ENCODE measurements at regions not wholly inside any gene's neighbourhood (a gene's known extent, or its start where the extent isn't known, plus 50 kb on each side); places are given as distances from the start of the nearest gene placed in this dataset.
"Not testable (repeated sequence)": the region's sequence is repeated elsewhere in the genome, so short reads cannot be mapped to it uniquely, and the experiment has no call there.

DNA sequence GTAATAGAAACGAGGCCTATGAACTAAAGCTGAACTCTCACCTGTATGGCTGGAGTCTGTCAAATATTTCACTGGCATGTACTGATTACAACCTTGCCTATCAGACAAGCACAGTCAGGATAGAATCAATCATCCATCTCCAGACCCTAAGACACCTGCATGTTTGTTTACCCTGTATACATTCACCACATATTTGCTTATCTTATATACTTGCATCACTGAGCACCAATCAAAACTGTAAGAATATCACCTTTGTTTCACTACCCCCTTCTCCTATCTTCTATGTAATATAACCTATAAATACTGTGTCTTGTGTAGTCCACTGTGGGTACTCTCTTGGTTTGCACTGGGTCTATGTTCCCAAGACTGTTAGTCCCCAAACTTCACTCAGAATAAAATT lies 1085.7 kb downstream of the TAF11L14 start:
- Mint-ChIP-seq H3K4me3 (ENCODE audit: low read depth) (no peak overlapping the region), H3K27me3 (ENCODE audit: low read depth) (no peaks in the 10 kb centered on the region), H3K9me3 (no peaks in the 10 kb centered on the region), H3K27ac (no peak overlapping the region), H3K36me3 (ENCODE audit: low read depth) (no peaks in the 10 kb centered on the region), H3K4me1 (ENCODE audit: low read depth) (peaks cover 5% of the 10 kb centered on the region)
- no peak for DNase-seq (ENCODE audit: low spot score)
- intact Hi-C loops (cut with micrococcal nuclease) = no loop called here

DNA sequence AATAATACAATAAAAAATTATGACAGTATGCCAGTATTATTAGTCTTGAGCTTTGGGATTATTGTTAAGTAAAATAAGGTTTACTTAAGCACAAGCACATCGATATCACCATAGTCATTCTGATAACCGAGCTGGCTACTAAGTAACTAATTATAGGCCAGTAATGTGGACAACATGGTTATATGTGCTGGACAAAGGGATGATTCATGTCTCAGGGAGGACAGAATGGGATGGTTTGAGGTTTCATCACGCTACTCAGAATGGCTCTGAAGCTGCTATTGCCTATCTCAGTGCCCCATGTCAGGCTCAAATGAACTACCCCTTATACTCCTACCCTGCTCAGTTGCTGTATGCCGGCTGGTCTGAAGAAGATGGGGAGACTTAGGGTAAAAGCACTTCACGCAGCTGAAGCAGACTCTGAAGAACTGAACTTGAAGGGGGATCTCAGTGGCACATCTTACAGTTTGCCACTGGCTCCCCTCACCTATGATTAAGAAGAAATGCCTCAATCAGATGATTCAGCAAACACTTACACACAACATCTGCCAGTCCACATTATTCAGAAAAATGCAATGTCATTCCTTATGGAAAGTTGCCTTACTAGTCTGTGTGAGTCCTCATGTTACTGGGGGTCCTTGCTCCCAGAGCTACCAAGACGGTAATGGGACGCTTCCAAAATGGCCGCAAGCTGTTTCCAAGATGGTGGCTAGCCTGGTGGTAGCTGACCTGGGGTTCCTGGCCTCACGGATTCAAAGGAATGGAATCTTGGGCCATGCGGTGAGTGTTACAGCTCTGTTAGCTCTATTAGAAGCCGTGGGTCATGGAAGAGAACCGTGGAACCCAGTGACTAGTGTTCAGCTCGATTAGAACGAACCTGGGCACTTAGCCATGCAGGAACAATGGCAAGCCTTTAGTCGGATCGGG lies 1098.6 kb downstream of the TAF11L14 start:
- H3K36me3 Mint-ChIP-seq (ENCODE audit: low read depth) = peaks cover 35% of the 10 kb centered on the region
- intact Hi-C loops (cut with micrococcal nuclease) = no loop called here
- H3K4me1 Mint-ChIP-seq (ENCODE audit: low read depth) = peaks cover 8% of the 10 kb centered on the region
- no peak overlapping the region for H3K27ac Mint-ChIP-seq
- DNase-seq (ENCODE audit: low spot score) = no peak
- H3K9me3 Mint-ChIP-seq = no peaks in the 10 kb centered on the region
- no peak overlapping the region for H3K4me3 Mint-ChIP-seq (ENCODE audit: low read depth)
- no peaks in the 10 kb centered on the region for H3K27me3 Mint-ChIP-seq (ENCODE audit: low read depth)

DNA sequence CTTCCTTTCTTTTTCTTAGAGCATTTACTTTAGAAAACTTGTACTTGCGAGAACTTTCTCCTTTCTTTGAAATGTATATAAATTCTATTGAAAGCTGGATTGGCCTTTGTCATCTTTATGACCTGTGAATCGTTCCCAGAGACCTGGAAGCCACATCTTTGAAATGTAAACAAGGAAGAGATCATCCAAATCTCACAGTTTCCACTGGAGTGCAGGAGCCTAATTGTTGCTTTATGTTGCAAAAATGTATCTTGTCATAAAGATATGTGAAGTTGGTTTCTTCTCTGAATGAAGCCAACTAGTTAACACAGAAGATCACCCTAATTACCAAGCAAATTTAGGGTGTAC lies 1101.8 kb downstream of the TAF11L14 start:
- Mint-ChIP-seq H3K36me3 (ENCODE audit: low read depth) (peaks cover 45% of the 10 kb centered on the region), H3K9me3 (no peaks in the 10 kb centered on the region), H3K4me3 (ENCODE audit: low read depth) (no peak overlapping the region), H3K4me1 (ENCODE audit: low read depth) (peaks cover 20% of the 10 kb centered on the region), H3K27ac (no peak overlapping the region), H3K27me3 (ENCODE audit: low read depth) (no peaks in the 10 kb centered on the region)
- no peak for DNase-seq (ENCODE audit: low spot score)
- intact Hi-C loops (cut with micrococcal nuclease) = no loop called here

DNA sequence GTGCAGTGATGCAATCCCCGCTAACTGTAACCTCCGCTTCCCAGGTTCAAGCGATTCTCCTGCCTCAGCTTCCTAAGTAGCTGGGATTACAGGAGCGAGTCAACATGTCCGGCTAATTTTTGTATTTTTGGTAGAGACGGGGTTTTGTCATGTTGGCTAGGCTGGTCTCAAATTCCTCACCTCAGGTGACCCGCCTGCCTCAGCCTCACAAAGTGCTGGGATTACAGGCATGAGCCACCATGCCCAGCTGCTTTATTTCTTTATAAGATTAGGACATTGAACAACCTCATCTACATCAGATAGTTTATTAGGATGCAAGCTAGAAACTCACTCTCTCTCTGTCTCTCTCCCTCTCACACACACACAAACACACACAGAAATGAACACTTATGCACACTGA lies 1102.5 kb downstream of the TAF11L14 start:
- intact Hi-C loops (cut with micrococcal nuclease); DNase-seq (ENCODE audit: low spot score); H3K27me3 Mint-ChIP-seq (ENCODE audit: low read depth); H3K9me3 Mint-ChIP-seq; H3K27ac Mint-ChIP-seq; H3K4me3 Mint-ChIP-seq (ENCODE audit: low read depth): not testable (repeated sequence)
- Mint-ChIP-seq H3K36me3 (ENCODE audit: low read depth) (peaks cover 46% of the 10 kb centered on the region), H3K4me1 (ENCODE audit: low read depth) (peaks cover 24% of the 10 kb centered on the region)

DNA sequence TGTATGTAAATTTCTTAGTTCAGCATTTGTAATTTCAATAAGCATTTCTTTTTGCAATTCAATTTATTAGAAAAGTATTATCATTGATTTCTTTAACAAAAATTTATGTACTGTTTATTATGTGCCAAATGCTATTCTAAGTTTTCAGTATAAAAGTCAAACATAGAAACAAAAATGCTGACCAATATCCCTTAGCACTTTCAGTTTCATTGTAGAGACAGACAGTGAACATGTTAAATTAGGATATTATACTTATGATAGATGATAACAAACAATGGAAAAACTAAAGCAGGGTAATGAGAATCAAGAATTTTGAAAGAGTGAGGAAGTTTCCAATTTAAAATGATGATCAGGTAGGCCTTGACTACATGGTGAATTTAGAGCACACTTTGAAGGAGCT lies 1106.0 kb downstream of the TAF11L14 start:
- intact Hi-C loops (cut with micrococcal nuclease) = no loop called here
- H3K27me3 Mint-ChIP-seq (ENCODE audit: low read depth) = no peaks in the 10 kb centered on the region
- no peaks in the 10 kb centered on the region for H3K9me3 Mint-ChIP-seq
- DNase-seq (ENCODE audit: low spot score) = no peak
- no peak overlapping the region for H3K27ac Mint-ChIP-seq
- peaks cover 47% of the 10 kb centered on the region for H3K4me1 Mint-ChIP-seq (ENCODE audit: low read depth)
- no peak overlapping the region for H3K4me3 Mint-ChIP-seq (ENCODE audit: low read depth)
- H3K36me3 Mint-ChIP-seq (ENCODE audit: low read depth) = peaks cover 42% of the 10 kb centered on the region

DNA sequence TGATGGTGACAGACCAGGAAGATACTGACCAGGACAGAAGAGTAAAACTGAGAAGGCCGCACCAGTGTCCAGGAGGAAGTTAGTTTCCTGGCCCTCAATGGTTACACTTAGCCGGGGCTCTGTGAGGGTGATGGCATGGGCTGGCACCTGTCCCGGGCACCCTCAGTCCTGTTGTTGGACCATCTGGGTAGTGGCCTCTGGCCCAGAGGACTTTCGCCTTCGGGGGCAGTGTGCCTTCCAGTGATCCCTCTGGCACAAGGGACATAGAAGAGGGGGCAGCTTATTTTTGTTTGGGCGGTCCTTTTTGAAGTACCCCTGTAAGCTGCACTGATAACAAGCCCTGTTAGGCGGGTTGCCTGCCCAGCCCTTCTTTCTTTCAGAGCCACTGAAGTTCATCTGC lies 1108.6 kb downstream of the TAF11L14 start:
- H3K4me3 Mint-ChIP-seq (ENCODE audit: low read depth) = no peak overlapping the region
- H3K27ac Mint-ChIP-seq = no peak overlapping the region
- no peak for DNase-seq (ENCODE audit: low spot score)
- H3K27me3 Mint-ChIP-seq (ENCODE audit: low read depth) = no peaks in the 10 kb centered on the region
- peaks cover 52% of the 10 kb centered on the region for H3K4me1 Mint-ChIP-seq (ENCODE audit: low read depth)
- intact Hi-C loops (cut with micrococcal nuclease) = no loop called here
- H3K36me3 Mint-ChIP-seq (ENCODE audit: low read depth) = peaks cover 34% of the 10 kb centered on the region
- no peaks in the 10 kb centered on the region for H3K9me3 Mint-ChIP-seq

DNA sequence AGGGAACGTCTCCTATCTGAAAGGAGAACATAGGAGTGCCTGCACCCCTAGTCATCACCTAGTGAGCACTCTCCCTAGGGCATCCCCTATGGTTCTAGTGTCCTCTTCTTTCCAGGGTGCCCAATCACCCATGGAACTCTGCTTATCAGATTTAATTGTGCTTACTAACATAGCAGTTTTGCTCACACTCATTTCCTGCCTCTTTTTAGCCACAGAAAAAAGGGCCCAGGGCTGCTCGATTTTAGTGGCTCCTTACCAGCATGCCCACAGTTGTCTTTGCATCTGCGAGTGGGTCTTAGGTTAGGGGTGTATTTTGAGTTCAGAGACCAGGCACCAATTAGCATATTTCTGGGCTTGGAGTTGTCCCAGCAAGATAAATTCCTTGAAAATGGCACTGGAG lies 1110.2 kb downstream of the TAF11L14 start:
- Mint-ChIP-seq H3K36me3 (ENCODE audit: low read depth) (peaks cover 27% of the 10 kb centered on the region), H3K27me3 (ENCODE audit: low read depth) (no peaks in the 10 kb centered on the region), H3K9me3 (no peaks in the 10 kb centered on the region), H3K27ac (peak overlapping the region; percentile 95), H3K4me1 (ENCODE audit: low read depth) (peaks cover 51% of the 10 kb centered on the region), H3K4me3 (ENCODE audit: low read depth) (peak overlapping the region; percentile 89)
- intact Hi-C loops (cut with micrococcal nuclease) = loop anchor here (1.0 to 2.0 kb wide), 2 partner anchors 8 to 16 kb away; no protein-coding TSS in a partner anchor
- no peak for DNase-seq (ENCODE audit: low spot score)

DNA sequence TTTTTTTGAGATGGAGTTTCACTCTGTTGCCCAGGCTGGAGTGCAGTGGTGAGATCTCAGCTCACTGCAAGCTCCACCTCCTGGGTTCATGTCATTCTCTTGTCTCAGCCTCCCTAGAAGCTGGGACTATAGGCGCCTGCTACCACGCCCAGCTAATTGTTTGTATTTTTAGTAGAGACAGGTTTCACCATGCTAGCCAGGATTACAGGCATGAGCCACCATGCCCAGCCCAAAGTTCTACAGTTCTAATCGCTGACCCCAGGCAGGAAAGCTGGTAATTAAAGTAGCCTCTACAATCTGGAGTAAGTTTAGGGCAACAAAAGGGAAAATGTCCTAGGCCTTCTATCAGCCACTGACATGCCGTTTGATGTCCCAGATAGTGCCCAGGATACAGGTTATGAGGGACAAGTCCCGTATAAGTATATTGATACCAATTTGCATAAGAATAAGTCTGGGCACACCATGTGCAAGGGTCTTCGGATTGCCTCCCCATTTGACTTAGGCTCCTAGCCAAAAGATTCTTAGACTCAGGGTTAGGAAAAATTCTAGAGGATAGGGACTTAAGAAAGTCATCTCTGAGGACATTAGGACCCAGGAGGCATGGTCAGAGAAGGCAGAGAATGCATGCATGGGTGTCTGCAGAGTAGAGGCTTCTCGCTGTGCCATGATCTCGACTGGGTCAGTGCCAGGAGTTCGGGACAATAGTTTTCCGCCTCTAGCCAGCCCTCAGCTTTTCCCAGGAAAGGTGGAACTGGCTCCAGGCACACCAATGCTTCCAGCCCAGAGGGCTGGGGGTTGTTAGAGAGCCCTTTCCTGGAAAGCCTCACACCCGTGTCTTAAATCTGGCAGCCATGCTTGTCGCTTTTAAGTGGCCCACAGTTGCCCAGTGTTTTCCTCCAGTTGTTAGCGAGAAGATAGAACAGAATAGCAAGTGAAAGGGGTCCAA lies 1111.1 kb downstream of the TAF11L14 start:
- H3K36me3 Mint-ChIP-seq (ENCODE audit: low read depth) = peaks cover 23% of the 10 kb centered on the region
- H3K9me3 Mint-ChIP-seq = peaks cover 3% of the 10 kb centered on the region
- peak overlapping the region; percentile 95 for H3K27ac Mint-ChIP-seq
- H3K4me3 Mint-ChIP-seq (ENCODE audit: low read depth) = peak overlapping the region; percentile 89
- DNase-seq (ENCODE audit: low spot score) = peak; percentile 37
- no peaks in the 10 kb centered on the region for H3K27me3 Mint-ChIP-seq (ENCODE audit: low read depth)
- H3K4me1 Mint-ChIP-seq (ENCODE audit: low read depth) = peaks cover 55% of the 10 kb centered on the region
- intact Hi-C loops (cut with micrococcal nuclease) = loop anchor here (2.0 kb wide), 1 partner anchor 15 kb away; no protein-coding TSS in a partner anchor

DNA sequence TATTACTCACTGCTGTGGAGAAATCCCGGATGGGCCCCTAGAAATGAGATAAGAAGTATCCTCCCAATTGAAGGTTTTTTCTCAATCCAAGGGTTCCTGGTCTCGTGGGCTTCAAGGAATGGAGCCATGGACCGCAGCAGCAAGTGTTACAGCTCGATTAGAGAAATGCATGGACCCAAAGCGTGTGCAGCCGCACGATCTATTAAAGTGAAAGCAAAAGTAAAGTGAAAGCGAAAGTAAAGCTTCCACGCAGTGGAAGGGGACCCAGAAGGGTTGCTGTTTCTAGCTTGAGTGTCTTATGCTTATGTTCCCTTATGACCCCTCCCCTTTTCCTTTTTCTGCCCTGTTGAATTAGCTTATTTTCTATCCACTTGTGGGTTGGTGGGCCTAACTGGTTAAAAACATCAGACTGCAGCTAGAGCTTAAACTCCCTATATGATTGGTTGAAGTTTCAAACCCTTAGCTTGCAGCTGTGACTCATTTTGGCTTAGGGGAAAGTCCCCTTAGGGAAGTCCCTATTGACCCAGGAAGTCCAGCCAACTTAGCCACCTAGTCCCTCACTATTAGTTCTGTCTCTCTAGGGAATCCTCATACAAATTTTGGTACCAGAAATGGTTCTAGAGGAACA lies 1111.8 kb downstream of the TAF11L14 start:
- intact Hi-C loops (cut with micrococcal nuclease) = loop anchor here (1.0 to 2.0 kb wide), 2 partner anchors 15 to 48 kb away; no protein-coding TSS in a partner anchor
- Mint-ChIP-seq H3K36me3 (ENCODE audit: low read depth) (peaks cover 20% of the 10 kb centered on the region), H3K9me3 (peaks cover 3% of the 10 kb centered on the region), H3K4me3 (ENCODE audit: low read depth) (peak overlapping the region; percentile 89), H3K27ac (peak overlapping the region; percentile 95), H3K4me1 (ENCODE audit: low read depth) (peaks cover 48% of the 10 kb centered on the region), H3K27me3 (ENCODE audit: low read depth) (no peaks in the 10 kb centered on the region)
- DNase-seq (ENCODE audit: low spot score) = peak; percentile 38

DNA sequence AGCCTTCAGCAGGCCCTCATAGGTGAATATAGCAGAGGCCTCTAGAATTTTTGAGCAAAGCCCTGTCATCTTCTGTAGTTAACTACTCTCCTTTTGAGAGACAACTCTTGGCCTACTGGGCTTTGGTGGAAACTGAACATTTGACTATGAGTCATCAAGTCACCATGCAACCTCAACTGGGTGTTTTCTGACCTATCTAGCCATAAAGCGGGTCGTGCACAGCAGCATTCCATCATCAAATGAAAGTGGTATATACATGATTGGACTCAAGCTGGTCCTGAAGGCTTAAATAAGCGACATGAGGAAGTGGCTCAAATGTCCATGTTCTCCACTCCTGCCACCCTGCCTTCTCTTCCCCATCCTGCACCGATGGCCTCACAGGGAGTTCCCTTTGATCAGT lies 1115.5 kb downstream of the TAF11L14 start:
- Mint-ChIP-seq H3K27me3 (ENCODE audit: low read depth) (no peaks in the 10 kb centered on the region), H3K4me1 (ENCODE audit: low read depth) (peaks cover 34% of the 10 kb centered on the region), H3K27ac (no peak overlapping the region), H3K36me3 (ENCODE audit: low read depth) (no peaks in the 10 kb centered on the region), H3K4me3 (ENCODE audit: low read depth) (no peak overlapping the region), H3K9me3 (peaks cover 3% of the 10 kb centered on the region)
- DNase-seq (ENCODE audit: low spot score) = no peak
- intact Hi-C loops (cut with micrococcal nuclease) = no loop called here

DNA sequence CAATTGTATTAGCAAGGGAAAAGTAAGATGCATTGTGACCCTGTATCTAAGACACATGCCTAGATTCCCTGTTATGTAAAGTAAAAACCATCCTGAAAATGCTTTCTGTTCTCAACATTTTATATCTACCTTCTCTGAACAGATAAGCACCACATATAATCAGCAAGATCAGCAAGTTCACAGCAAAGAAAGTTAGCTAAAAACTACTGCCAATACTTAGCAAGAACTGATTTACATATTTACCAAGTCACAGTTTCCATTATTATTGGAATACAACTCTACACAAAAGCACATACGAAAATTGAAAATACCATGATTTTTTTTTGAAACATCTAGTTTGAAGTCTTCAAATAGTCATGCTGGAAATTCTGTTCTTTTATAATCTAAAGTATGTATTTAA lies 1118.1 kb downstream of the TAF11L14 start:
- Mint-ChIP-seq H3K9me3 (peaks cover 3% of the 10 kb centered on the region), H3K4me1 (ENCODE audit: low read depth) (peaks cover 23% of the 10 kb centered on the region), H3K4me3 (ENCODE audit: low read depth) (no peak overlapping the region), H3K36me3 (ENCODE audit: low read depth) (no peaks in the 10 kb centered on the region), H3K27me3 (ENCODE audit: low read depth) (no peaks in the 10 kb centered on the region), H3K27ac (peak overlapping the region; percentile 75)
- DNase-seq (ENCODE audit: low spot score) = no peak
- intact Hi-C loops (cut with micrococcal nuclease) = loop anchor here (1.0 kb wide), 2 partner anchors 8 to 9 kb away; no protein-coding TSS in a partner anchor

DNA sequence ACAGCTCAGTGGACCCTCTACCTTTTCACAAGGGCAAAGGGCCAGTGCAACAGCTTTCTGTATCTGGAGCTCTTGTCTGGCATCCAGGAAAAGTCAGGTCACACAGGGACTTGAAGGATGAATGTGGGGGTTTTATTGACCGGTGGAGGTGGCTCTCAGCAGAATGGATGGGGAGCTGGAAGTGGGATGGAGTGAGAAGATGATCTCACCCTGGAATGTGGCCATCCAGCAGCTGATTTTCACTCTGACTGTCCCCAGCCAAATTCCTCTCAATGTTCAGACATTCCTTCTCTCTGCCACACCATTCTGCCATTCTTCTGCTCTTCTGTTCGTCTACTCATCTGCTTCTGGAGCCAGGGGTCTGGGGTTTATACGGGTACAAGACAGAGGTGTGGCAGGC lies 1119.9 kb downstream of the TAF11L14 start:
- H3K36me3 Mint-ChIP-seq (ENCODE audit: low read depth) = no peaks in the 10 kb centered on the region
- no peak for DNase-seq (ENCODE audit: low spot score)

More for the DNA sequence above, 1119.9 kb downstream of the TAF11L14 start:
- H3K4me3 Mint-ChIP-seq (ENCODE audit: low read depth) = no peak overlapping the region
- no peak overlapping the region for H3K27ac Mint-ChIP-seq
- H3K4me1 Mint-ChIP-seq (ENCODE audit: low read depth) = peaks cover 17% of the 10 kb centered on the region
- H3K27me3 Mint-ChIP-seq (ENCODE audit: low read depth) = no peaks in the 10 kb centered on the region
- intact Hi-C loops (cut with micrococcal nuclease) = no loop called here
- H3K9me3 Mint-ChIP-seq = peaks cover 3% of the 10 kb centered on the region

Data from activated T-helper 2 cell treated with anti-CD3 and anti-CD28 coated beads, Interferon-gamma antibody, Interleukin-2, Interleukin-4, amounts not matched to agents 10 μg/mL and 5 μg/mL and 100 μg/mL, durations not matched to agents 14 hours and 24 hours and 36 hours (primary cell).